ENCODE measurements at regions not wholly inside any gene's neighbourhood (a gene's known extent, or its start where the extent isn't known, plus 50 kb on each side); places are given as distances from the start of the nearest gene placed in this dataset.

GRCh38 chr2:52775674-52776073 lies 991.9 kb upstream of the CHAC2 start:
- H4K12ac ChIP-seq (ENCODE audit: low read depth, low read length), result no peak overlapping the region
- no peak overlapping the region for H4K8ac ChIP-seq (ENCODE audit: low read depth, low read length)
- H3K4me3 ChIP-seq (ENCODE audit: low read depth, low read length), result no peak overlapping the region
- no peak overlapping the region for H3K9ac ChIP-seq (ENCODE audit: low read length)
- no peak overlapping the region for H4K91ac ChIP-seq (ENCODE audit: low read depth, low read length)
- H3K27ac ChIP-seq (ENCODE audit: low read depth, low read length), result no peak overlapping the region
- H3K18ac ChIP-seq (ENCODE audit: low read length), result no peak overlapping the region
- no peak overlapping the region for H3K4me2 ChIP-seq (ENCODE audit: low read length)
- no peak overlapping the region for H2AK5ac ChIP-seq (ENCODE audit: low read length)
- H3K79me2 ChIP-seq (ENCODE audit: control insufficient read depth, insufficient read depth, low read length, poor library complexity), result no peaks in the 10 kb centered on the region
- no peaks in the 10 kb centered on the region for H3K36me3 ChIP-seq (ENCODE audit: control insufficient read depth in 1 of 2, insufficient read depth in 2 of 2, low read length in 2 of 2)
- H2BK120ac ChIP-seq (ENCODE audit: insufficient read depth, low read length, poor library complexity), result no peak overlapping the region
- no peak overlapping the region for H2BK5ac ChIP-seq (ENCODE audit: low read depth, low read length, poor library complexity)
- no CpG with 5 or more reads among the region's 2 CpGs for WGBS (ENCODE audit: extremely low coverage, insufficient coverage, insufficient read length)
- H3K9me3 ChIP-seq (ENCODE audit: insufficient read depth, low read depth, low read length), result no peaks in the 10 kb centered on the region
- no peaks in the 10 kb centered on the region for H3K4me1 ChIP-seq (ENCODE audit: control insufficient read depth in 1 of 2, insufficient read depth in 2 of 2, low read length in 2 of 2)
- no peak overlapping the region for H2BK12ac ChIP-seq (ENCODE audit: low read length)
- no peak overlapping the region for H3K23ac ChIP-seq (ENCODE audit: low read length)
- H3K14ac ChIP-seq (ENCODE audit: low read length), result no peak overlapping the region
- no peak for DNase-seq
- no peaks in the 10 kb centered on the region for H3K27me3 ChIP-seq (ENCODE audit: insufficient read depth, low read length)
- H3K4ac ChIP-seq (ENCODE audit: low read depth, low read length), result no peak overlapping the region
- H3K79me1 ChIP-seq (ENCODE audit: low read length), result no peaks in the 10 kb centered on the region
- H2AFZ ChIP-seq (ENCODE audit: insufficient read depth, low read length, poor library complexity), result no peak overlapping the region

- no peaks in the 10 kb centered on the region for H3K4me1 ChIP-seq (ENCODE audit: control insufficient read depth in 1 of 2, insufficient read depth in 2 of 2, low read length in 2 of 2)
- H2BK12ac ChIP-seq (ENCODE audit: low read length), result no peak overlapping the region
- no peak overlapping the region for H3K23ac ChIP-seq (ENCODE audit: low read length)
- H3K27me3 ChIP-seq (ENCODE audit: insufficient read depth, low read length), result no peaks in the 10 kb centered on the region
- no peak overlapping the region for H2AK5ac ChIP-seq (ENCODE audit: low read length)
- WGBS (ENCODE audit: extremely low coverage, insufficient coverage, insufficient read length), result no CpG with 5 or more reads among the region's 2 CpGs
- no peak for DNase-seq
- H2AFZ ChIP-seq (ENCODE audit: insufficient read depth, low read length, poor library complexity), result no peak overlapping the region
- H3K36me3 ChIP-seq (ENCODE audit: control insufficient read depth in 1 of 2, insufficient read depth in 2 of 2, low read length in 2 of 2), result no peaks in the 10 kb centered on the region
- H3K14ac ChIP-seq (ENCODE audit: low read length), result no peak overlapping the region
- no peak overlapping the region for H3K4me2 ChIP-seq (ENCODE audit: low read length)
- no peak overlapping the region for H2BK120ac ChIP-seq (ENCODE audit: insufficient read depth, low read length, poor library complexity)
- no peaks in the 10 kb centered on the region for H3K9me3 ChIP-seq (ENCODE audit: insufficient read depth, low read depth, low read length)
- no peak overlapping the region for H3K9ac ChIP-seq (ENCODE audit: low read length)
- no peak overlapping the region for H4K91ac ChIP-seq (ENCODE audit: low read depth, low read length)
- no peak overlapping the region for H2BK5ac ChIP-seq (ENCODE audit: low read depth, low read length, poor library complexity)
- H4K12ac ChIP-seq (ENCODE audit: low read depth, low read length), result no peak overlapping the region
- no peak overlapping the region for H3K4me3 ChIP-seq (ENCODE audit: low read depth, low read length)
- H3K4ac ChIP-seq (ENCODE audit: low read depth, low read length), result no peak overlapping the region
- no peak overlapping the region for H4K8ac ChIP-seq (ENCODE audit: low read depth, low read length)
- H3K27ac ChIP-seq (ENCODE audit: low read depth, low read length), result no peak overlapping the region
- no peak overlapping the region for H3K18ac ChIP-seq (ENCODE audit: low read length)
- no peaks in the 10 kb centered on the region for H3K79me2 ChIP-seq (ENCODE audit: control insufficient read depth, insufficient read depth, low read length, poor library complexity)
- H3K79me1 ChIP-seq (ENCODE audit: low read length), result no peaks in the 10 kb centered on the region
Measured at GRCh38 chr2:52765735-52766134, 1001.9 kb upstream of the CHAC2 start.

- Histone ChIP-seq H3K4me1 (ENCODE audit: control insufficient read depth in 1 of 2, insufficient read depth in 2 of 2, low read length in 2 of 2) (no peaks in the 10 kb centered on the region), H3K14ac (ENCODE audit: low read length) (no peak overlapping the region), H2AK5ac (ENCODE audit: low read length) (no peak overlapping the region), H3K27me3 (ENCODE audit: insufficient read depth, low read length) (no peaks in the 10 kb centered on the region), H2BK12ac (ENCODE audit: low read length) (no peak overlapping the region), H4K8ac (ENCODE audit: low read depth, low read length) (no peak overlapping the region), H3K36me3 (ENCODE audit: control insufficient read depth in 1 of 2, insufficient read depth in 2 of 2, low read length in 2 of 2) (no peaks in the 10 kb centered on the region), H3K4me3 (ENCODE audit: low read depth, low read length) (no peak overlapping the region), H4K91ac (ENCODE audit: low read depth, low read length) (no peak overlapping the region), H2BK5ac (ENCODE audit: low read depth, low read length, poor library complexity) (no peak overlapping the region), H2BK120ac (ENCODE audit: insufficient read depth, low read length, poor library complexity) (no peak overlapping the region), H3K18ac (ENCODE audit: low read length) (no peak overlapping the region), H2AFZ (ENCODE audit: insufficient read depth, low read length, poor library complexity) (no peak overlapping the region), H3K4ac (ENCODE audit: low read depth, low read length) (no peak overlapping the region), H3K79me2 (ENCODE audit: control insufficient read depth, insufficient read depth, low read length, poor library complexity) (no peaks in the 10 kb centered on the region), H3K9me3 (ENCODE audit: insufficient read depth, low read depth, low read length) (peaks cover 5% of the 10 kb centered on the region), H3K4me2 (ENCODE audit: low read length) (no peak overlapping the region), H3K79me1 (ENCODE audit: low read length) (no peaks in the 10 kb centered on the region), H3K23ac (ENCODE audit: low read length) (no peak overlapping the region), H4K12ac (ENCODE audit: low read depth, low read length) (no peak overlapping the region), H3K9ac (ENCODE audit: low read length) (no peak overlapping the region), H3K27ac (ENCODE audit: low read depth, low read length) (no peak overlapping the region)
- no peak for DNase-seq
- 100% methylated on average over 1 of the region's 3 CpGs for WGBS (ENCODE audit: extremely low coverage, insufficient coverage, insufficient read length)
Measured at GRCh38 chr2:52749764-52750163, 1017.8 kb upstream of the CHAC2 start.

- H4K91ac ChIP-seq (ENCODE audit: low read depth, low read length), result no peak overlapping the region
- H2BK12ac ChIP-seq (ENCODE audit: low read length), result no peak overlapping the region
- H3K79me2 ChIP-seq (ENCODE audit: control insufficient read depth, insufficient read depth, low read length, poor library complexity), result no peaks in the 10 kb centered on the region
- H3K79me1 ChIP-seq (ENCODE audit: low read length), result no peaks in the 10 kb centered on the region
- H3K36me3 ChIP-seq (ENCODE audit: control insufficient read depth in 1 of 2, insufficient read depth in 2 of 2, low read length in 2 of 2), result no peaks in the 10 kb centered on the region
- H2AK5ac ChIP-seq (ENCODE audit: low read length), result no peak overlapping the region
- no peak overlapping the region for H2AFZ ChIP-seq (ENCODE audit: insufficient read depth, low read length, poor library complexity)
- DNase-seq, result no peak
- H3K18ac ChIP-seq (ENCODE audit: low read length), result no peak overlapping the region
- H3K9ac ChIP-seq (ENCODE audit: low read length), result no peak overlapping the region
- no peak overlapping the region for H4K8ac ChIP-seq (ENCODE audit: low read depth, low read length)
- no peak overlapping the region for H3K4me2 ChIP-seq (ENCODE audit: low read length)
- H2BK120ac ChIP-seq (ENCODE audit: insufficient read depth, low read length, poor library complexity), result no peak overlapping the region
- no peak overlapping the region for H3K4me3 ChIP-seq (ENCODE audit: low read depth, low read length)
- no peak overlapping the region for H4K12ac ChIP-seq (ENCODE audit: low read depth, low read length)
- H3K9me3 ChIP-seq (ENCODE audit: insufficient read depth, low read depth, low read length), result peaks cover 5% of the 10 kb centered on the region
- H3K4ac ChIP-seq (ENCODE audit: low read depth, low read length), result no peak overlapping the region
- H3K27me3 ChIP-seq (ENCODE audit: insufficient read depth, low read length), result no peaks in the 10 kb centered on the region
- no peak overlapping the region for H3K27ac ChIP-seq (ENCODE audit: low read depth, low read length)
- WGBS (ENCODE audit: extremely low coverage, insufficient coverage, insufficient read length), result no CpG with 5 or more reads among the region's 1 CpG
- H3K4me1 ChIP-seq (ENCODE audit: control insufficient read depth in 1 of 2, insufficient read depth in 2 of 2, low read length in 2 of 2), result no peaks in the 10 kb centered on the region
- H3K23ac ChIP-seq (ENCODE audit: low read length), result no peak overlapping the region
- no peak overlapping the region for H3K14ac ChIP-seq (ENCODE audit: low read length)
- H2BK5ac ChIP-seq (ENCODE audit: low read depth, low read length, poor library complexity), result no peak overlapping the region
Measured at GRCh38 chr2:52745144-52745543, 1022.5 kb upstream of the CHAC2 start.

All from trophoblast cell (in vitro differentiated cells and primary cell).